Fibroblast of villous mesenchyme (primary cell): ENCODE measurements at regions not wholly inside any gene's neighbourhood (a gene's known extent, or its start where the extent isn't known, plus 50 kb on each side); places are given as distances from the start of the nearest gene placed in this dataset.

ENCODE experiments used
- DNase-seq: peaks from one replicate; pipeline ENCODE4 v3.0.0-alpha.2; 2010; ENCODE audit warnings: low read depth
- H3K4me3 ChIP-seq: 2 replicates; pipeline ENCODE4 v1.5.1; 2011; ENCODE audit warnings: low read depth, mild to moderate bottlenecking, low read length
- TF ChIP-seq, protein P1 (sequence below): IDR thresholded peaks from 2 replicates; pipeline ENCODE4 v1.5.1; 2012; ENCODE audit warnings: low read depth, mild to moderate bottlenecking, low read length; ENCODE audit not compliant: insufficient read depth

GRCh38 chr13:29920025-29920643 lies 69.7 kb upstream of the UBL3 start:
- TF ChIP-seq, protein P1, sequence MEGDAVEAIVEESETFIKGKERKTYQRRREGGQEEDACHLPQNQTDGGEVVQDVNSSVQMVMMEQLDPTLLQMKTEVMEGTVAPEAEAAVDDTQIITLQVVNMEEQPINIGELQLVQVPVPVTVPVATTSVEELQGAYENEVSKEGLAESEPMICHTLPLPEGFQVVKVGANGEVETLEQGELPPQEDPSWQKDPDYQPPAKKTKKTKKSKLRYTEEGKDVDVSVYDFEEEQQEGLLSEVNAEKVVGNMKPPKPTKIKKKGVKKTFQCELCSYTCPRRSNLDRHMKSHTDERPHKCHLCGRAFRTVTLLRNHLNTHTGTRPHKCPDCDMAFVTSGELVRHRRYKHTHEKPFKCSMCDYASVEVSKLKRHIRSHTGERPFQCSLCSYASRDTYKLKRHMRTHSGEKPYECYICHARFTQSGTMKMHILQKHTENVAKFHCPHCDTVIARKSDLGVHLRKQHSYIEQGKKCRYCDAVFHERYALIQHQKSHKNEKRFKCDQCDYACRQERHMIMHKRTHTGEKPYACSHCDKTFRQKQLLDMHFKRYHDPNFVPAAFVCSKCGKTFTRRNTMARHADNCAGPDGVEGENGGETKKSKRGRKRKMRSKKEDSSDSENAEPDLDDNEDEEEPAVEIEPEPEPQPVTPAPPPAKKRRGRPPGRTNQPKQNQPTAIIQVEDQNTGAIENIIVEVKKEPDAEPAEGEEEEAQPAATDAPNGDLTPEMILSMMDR = no peak
- no peak overlapping the region for H3K4me3 ChIP-seq
- DNase-seq = no peak

GRCh38 chr13:29918845-29919244 lies 68.4 kb upstream of the UBL3 start:
- no peak overlapping the region for H3K4me3 ChIP-seq
- TF ChIP-seq, protein P1 = no peak
- peak; percentile 58 for DNase-seq

GRCh38 chr13:29917650-29918049 lies 67.2 kb upstream of the UBL3 start:
- no peak for DNase-seq
- TF ChIP-seq, protein P1 = no peak
- no peak overlapping the region for H3K4me3 ChIP-seq

DNA sequence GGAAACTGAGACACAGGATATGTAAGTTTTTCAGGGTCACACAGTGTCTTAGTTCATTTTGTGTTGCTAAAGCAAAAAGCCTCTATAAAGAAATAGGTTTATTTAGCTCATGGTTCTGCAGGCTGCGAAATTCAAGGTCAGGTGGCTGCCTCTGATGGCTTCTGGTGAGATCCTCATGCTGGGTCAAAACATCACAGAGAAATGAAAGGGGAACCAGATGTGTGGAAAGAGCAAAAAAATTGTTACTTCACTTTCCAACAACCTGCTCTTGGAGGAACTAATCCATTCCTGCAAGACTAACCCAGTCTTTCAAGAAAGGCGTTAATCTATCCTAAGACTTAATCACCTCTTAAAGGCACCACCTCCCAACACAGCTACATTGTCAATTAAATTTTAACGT lies 64.2 kb upstream of the UBL3 start:
- TF ChIP-seq, protein P1 = no peak
- no peak overlapping the region for H3K4me3 ChIP-seq
- no peak for DNase-seq

DNA sequence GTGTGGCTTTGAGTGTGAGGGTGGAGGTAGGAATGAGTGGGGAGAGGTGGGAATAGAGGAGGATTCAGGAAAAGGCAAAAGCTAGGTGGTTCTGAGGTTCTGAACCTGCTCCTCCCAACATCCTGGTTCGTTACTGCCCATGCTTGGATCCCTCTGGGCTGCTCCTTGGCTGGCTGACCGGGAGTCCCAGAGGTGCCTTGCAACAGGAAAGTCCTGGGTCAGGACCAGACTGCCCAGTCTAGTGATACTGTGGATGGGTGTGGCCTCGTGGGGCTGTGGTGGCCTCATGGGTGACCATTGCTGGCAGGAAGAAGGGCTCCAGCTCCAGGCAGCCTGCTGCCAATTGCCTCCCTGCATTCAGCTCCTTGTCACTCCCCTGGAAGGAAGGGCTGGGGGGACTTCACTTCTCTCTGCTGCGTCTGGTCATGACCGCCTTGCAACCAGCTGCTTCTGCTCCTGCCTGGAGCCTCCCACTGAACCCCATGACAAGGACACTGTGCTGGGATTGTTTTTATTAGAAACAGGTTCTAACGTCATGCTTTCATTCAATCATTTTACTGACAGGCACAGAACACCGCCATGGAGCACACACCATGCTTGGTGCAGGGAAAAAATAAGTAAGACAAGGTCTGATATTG lies 61.5 kb upstream of the UBL3 start:
- no peak for DNase-seq
- TF ChIP-seq, protein P1 = no peak
- H3K4me3 ChIP-seq = no peak overlapping the region

- DNase-seq = peak; percentile 76
- TF ChIP-seq, protein P1 = no peak
- no peak overlapping the region for H3K4me3 ChIP-seq
Measured at GRCh38 chr13:29909975-29910674, 59.7 kb upstream of the UBL3 start.
